GM12865 (cell line): ENCODE measurements at regions not wholly inside any gene's neighbourhood (a gene's known extent, or its start where the extent isn't known, plus 50 kb on each side); places are given as distances from the start of the nearest gene placed in this dataset.

Experiments used
- DNase-seq: peaks from one replicate; pipeline ENCODE4 v3.0.0; 2010; ENCODE audit warnings: low read depth
- H3K4me3 ChIP-seq: 2 replicates; pipeline ENCODE4 v1.5.1; 2011; ENCODE audit warnings: mild to moderate bottlenecking, low read depth, low read length, control low read depth
- TF ChIP-seq, protein P1 (sequence below): IDR thresholded peaks from 2 replicates; pipeline ENCODE4 v1.5.1; 2011; ENCODE audit warnings: low read length, control low read depth, low read depth, inconsistent platforms; ENCODE audit not compliant: insufficient read depth; ENCODE audit errors: missing control alignments

DNA sequence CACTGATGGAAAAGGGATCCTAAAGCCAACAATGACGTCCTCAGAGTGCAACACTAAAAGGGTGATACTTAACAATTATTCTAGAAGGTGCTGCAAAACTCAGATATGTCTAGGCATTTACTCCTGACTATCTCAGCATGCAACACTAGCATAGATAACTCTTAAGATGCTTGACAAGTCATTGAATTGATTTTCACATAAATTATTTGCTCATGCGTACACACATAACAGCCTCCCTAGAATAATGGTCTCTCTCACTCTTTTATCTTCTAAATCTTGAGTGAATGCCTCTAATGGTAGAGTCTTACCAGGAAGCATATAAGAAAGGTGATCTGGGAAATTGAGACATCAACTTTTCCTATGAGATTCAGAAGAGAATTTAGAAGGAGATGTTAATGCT, 1283.7 kb downstream of the MRPL39 start:
- no peak overlapping the region for H3K4me3 ChIP-seq
- no peak for DNase-seq
- TF ChIP-seq, protein P1, sequence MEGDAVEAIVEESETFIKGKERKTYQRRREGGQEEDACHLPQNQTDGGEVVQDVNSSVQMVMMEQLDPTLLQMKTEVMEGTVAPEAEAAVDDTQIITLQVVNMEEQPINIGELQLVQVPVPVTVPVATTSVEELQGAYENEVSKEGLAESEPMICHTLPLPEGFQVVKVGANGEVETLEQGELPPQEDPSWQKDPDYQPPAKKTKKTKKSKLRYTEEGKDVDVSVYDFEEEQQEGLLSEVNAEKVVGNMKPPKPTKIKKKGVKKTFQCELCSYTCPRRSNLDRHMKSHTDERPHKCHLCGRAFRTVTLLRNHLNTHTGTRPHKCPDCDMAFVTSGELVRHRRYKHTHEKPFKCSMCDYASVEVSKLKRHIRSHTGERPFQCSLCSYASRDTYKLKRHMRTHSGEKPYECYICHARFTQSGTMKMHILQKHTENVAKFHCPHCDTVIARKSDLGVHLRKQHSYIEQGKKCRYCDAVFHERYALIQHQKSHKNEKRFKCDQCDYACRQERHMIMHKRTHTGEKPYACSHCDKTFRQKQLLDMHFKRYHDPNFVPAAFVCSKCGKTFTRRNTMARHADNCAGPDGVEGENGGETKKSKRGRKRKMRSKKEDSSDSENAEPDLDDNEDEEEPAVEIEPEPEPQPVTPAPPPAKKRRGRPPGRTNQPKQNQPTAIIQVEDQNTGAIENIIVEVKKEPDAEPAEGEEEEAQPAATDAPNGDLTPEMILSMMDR: no peak

DNA sequence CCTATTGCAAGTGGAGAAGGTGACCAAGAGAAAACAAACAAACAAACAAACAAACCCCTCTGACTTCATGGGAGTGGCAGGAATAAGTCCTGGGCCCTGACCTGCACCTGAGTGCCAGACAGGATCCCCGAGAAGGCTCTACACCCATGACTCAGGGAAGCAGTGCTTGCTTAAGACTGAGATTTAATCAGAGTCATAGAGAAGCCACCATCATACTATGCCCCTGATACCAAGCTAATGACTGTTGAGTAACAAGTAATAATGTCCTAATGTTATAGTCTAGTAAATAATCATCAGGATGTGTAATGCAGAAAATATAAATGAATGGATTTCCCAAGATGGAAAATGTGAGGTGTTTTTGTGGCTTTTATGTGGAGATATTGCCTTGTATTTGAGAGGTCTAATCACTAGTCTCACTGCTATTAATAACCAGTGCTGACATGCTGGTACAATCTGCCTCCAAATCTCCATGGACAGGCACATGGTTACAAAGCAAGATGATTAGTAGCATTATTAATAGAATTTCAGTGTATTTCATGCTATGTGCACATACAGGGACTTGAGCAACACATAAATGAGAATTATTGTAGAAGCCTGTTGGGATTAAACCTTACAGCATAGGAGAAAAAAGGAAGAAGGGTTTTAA, 1290.9 kb downstream of the MRPL39 start:
- TF ChIP-seq, protein P1: no peak
- no peak for DNase-seq
- H3K4me3 ChIP-seq: no peak overlapping the region

DNA sequence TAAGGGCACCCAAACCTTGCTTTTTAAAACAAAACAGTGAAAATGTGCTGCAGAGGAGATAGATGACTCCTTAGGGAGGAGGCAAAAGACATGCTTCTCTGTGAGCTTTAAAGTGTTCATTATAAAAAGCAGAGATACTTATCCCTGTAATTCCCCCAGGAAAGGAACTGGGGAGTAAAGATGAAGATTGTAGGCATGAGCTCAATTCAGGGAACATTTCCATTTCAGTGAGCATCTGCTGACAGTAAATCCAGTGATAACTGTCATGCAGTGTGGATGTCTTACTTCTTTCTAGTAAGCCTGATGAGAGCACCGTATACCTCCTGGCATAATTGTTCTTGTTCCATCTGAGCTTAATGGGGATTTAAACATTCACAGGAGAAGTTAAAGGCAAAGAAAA, 1296.5 kb downstream of the MRPL39 start:
- DNase-seq: no peak
- no peak overlapping the region for H3K4me3 ChIP-seq
- TF ChIP-seq, protein P1: no peak

- no peak overlapping the region for H3K4me3 ChIP-seq
- no peak for DNase-seq
- TF ChIP-seq, protein P1: no peak
Measured at GRCh38 chr21:24308183-24308582, 1299.1 kb downstream of the MRPL39 start.

DNA sequence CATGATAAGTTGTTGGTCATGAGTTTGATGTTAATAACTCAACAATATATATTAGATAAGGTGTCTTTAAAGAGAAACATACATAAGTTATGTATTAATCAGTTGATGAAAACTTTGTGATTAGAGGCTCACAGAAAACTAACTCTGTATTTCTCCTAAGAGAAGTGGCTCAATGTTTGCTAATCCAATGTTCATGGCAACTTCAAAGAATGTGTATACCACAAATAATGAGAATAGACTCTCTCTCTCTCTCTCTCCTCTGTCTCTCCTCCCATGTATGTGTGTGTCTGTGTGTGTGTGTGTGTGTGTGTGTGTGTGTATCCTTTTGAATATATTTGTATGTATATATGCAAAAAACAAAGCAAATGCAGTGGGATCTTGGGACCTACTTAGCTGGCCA, 1304.9 kb downstream of the MRPL39 start:
- H3K4me3 ChIP-seq: no peak overlapping the region
- TF ChIP-seq, protein P1: no peak
- no peak for DNase-seq

GRCh38 chr21:24298040-24298439, 1309.2 kb downstream of the MRPL39 start:
- no peak for DNase-seq
- TF ChIP-seq, protein P1: no peak

GRCh38 chr21:24294171-24294570, 1313.1 kb downstream of the MRPL39 start:
- no peak for DNase-seq
- no peak overlapping the region for H3K4me3 ChIP-seq
- TF ChIP-seq, protein P1: no peak

More at GRCh38 chr21:24298040-24298439, 1309.2 kb downstream of the MRPL39 start:
- H3K4me3 ChIP-seq: no peak overlapping the region
